ENCODE measurements at regions not wholly inside any gene's neighbourhood (a gene's known extent, or its start where the extent isn't known, plus 50 kb on each side); places are given as distances from the start of the nearest gene placed in this dataset.
"Not testable (repeated sequence)": the region's sequence is repeated elsewhere in the genome, so short reads cannot be mapped to it uniquely, and the experiment has no call there.

DNA sequence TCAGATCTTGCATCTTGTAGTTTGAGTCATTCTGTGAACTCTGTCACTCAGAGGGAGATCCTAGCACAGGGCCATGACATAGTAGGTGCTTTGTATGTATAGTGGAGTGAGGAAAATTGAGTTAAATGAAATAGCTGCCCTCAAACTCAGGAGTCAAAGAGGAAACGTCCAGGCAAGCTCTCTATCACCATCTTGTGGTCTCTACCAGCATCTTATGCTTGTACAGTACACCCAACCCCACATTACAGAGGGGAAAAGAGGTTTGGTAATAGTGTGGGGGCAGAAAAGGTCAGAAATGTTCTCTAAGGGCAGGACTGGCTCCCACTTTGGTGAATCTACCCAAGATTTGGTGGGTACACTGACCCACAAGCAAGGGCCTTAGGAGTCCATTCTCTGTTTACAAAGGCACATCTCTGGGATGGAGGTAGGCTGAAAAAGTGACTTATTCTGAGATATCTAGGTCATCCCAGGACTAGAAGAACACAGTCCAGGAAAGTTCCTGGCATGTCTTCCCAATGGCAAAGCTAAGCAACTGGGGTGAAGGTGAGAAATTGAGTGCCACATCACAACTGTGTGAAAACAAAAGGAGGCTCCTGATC is 131.8 kb downstream of the OR13H1 start:
- no peak overlapping the region for H3K4ac ChIP-seq (ENCODE audit: low read depth in 1 of 2, low read length in 2 of 2)
- H3K14ac ChIP-seq (ENCODE audit: low read length in 2 of 2): no peak overlapping the region
- peaks cover 0 to 34% of the 10 kb centered on the region in 2 experiments for H3K27me3 ChIP-seq (ENCODE audit: control insufficient read depth in 1 of 2, insufficient read depth in 1 of 2, low read length in 2 of 2)
- no peak overlapping the region for H2AFZ ChIP-seq (ENCODE audit: low read depth, low read length)
- H2BK120ac ChIP-seq (ENCODE audit: low read depth, low read length): no peak overlapping the region
- no peaks in the 10 kb centered on the region for H3K9me3 ChIP-seq (ENCODE audit: control insufficient read depth, low read length)
- H3K9ac ChIP-seq (ENCODE audit: low read length): no peak overlapping the region
- no peak overlapping the region for H4K91ac ChIP-seq (ENCODE audit: low read length)
- DNase-seq: peak; percentile 34
- no peak overlapping the region for H4K8ac ChIP-seq (ENCODE audit: low read length)
- no CpG with 5 or more reads among the region's 1 CpG for WGBS
- no peak overlapping the region for H2AK5ac ChIP-seq (ENCODE audit: low read length, severe bottlenecking)
- H3K23ac ChIP-seq (ENCODE audit: low read length in 2 of 2): no peak overlapping the region
- no peaks in the 10 kb centered on the region for H3K36me3 ChIP-seq (ENCODE audit: control insufficient read depth in 1 of 2, insufficient read depth in 2 of 2, low read depth in 1 of 2, low read length in 2 of 2)
- no peak overlapping the region for H2BK5ac ChIP-seq (ENCODE audit: low read depth, low read length, poor library complexity, severe bottlenecking)
- no peak overlapping the region for H3K27ac ChIP-seq (ENCODE audit: low read length, poor library complexity, severe bottlenecking)
- H3K4me3 ChIP-seq (ENCODE audit: insufficient read depth in 1 of 2, low read depth in 1 of 2, low read length in 2 of 2): no peak overlapping the region
- H2BK12ac ChIP-seq (ENCODE audit: low read length in 2 of 2): no peak overlapping the region
- no peaks in the 10 kb centered on the region for H3K4me1 ChIP-seq (ENCODE audit: control insufficient read depth, insufficient read depth, low read depth, low read length)
- no peaks in the 10 kb centered on the region for H3K79me1 ChIP-seq (replicated peaks; ENCODE audit: low read length, poor library complexity, severe bottlenecking)
- no peak overlapping the region for H2BK15ac ChIP-seq (ENCODE audit: low read depth, poor library complexity, severe bottlenecking)
- no peak overlapping the region for H3K4me2 ChIP-seq (ENCODE audit: low read length, poor library complexity, severe bottlenecking)
- no peak overlapping the region for H3K18ac ChIP-seq (ENCODE audit: low read depth in 1 of 2, low read length in 2 of 2)

- Histone ChIP-seq H2BK120ac (ENCODE audit: low read depth, low read length) (no peak overlapping the region), H3K9ac (ENCODE audit: low read length) (no peak overlapping the region), H3K18ac (ENCODE audit: low read depth in 1 of 2, low read length in 2 of 2) (no peak overlapping the region), H3K79me1 (replicated peaks; ENCODE audit: low read length, poor library complexity, severe bottlenecking) (no peaks in the 10 kb centered on the region), H4K91ac (ENCODE audit: low read length) (no peak overlapping the region), H3K27ac (ENCODE audit: low read length, poor library complexity, severe bottlenecking) (no peak overlapping the region), H3K9me3 (ENCODE audit: control insufficient read depth, low read length) (no peaks in the 10 kb centered on the region), H3K4me1 (ENCODE audit: control insufficient read depth, insufficient read depth, low read depth, low read length) (no peaks in the 10 kb centered on the region), H2AFZ (ENCODE audit: low read depth, low read length) (no peak overlapping the region), H3K36me3 (ENCODE audit: control insufficient read depth in 1 of 2, insufficient read depth in 2 of 2, low read depth in 1 of 2, low read length in 2 of 2) (no peaks in the 10 kb centered on the region), H3K14ac (ENCODE audit: low read length in 2 of 2) (no peak overlapping the region), H3K4me3 (ENCODE audit: insufficient read depth in 1 of 2, low read depth in 1 of 2, low read length in 2 of 2) (no peak overlapping the region), H3K27me3 (ENCODE audit: control insufficient read depth in 1 of 2, insufficient read depth in 1 of 2, low read length in 2 of 2) (peaks cover 0 to 27% of the 10 kb centered on the region in 2 experiments), H4K8ac (ENCODE audit: low read length) (no peak overlapping the region), H3K23ac (ENCODE audit: low read length in 2 of 2) (no peak overlapping the region), H3K4me2 (ENCODE audit: low read length, poor library complexity, severe bottlenecking) (no peak overlapping the region), H2AK5ac (ENCODE audit: low read length, severe bottlenecking) (no peak overlapping the region), H2BK15ac (ENCODE audit: low read depth, poor library complexity, severe bottlenecking) (no peak overlapping the region), H2BK5ac (ENCODE audit: low read depth, low read length, poor library complexity, severe bottlenecking) (no peak overlapping the region), H3K4ac (ENCODE audit: low read depth in 1 of 2, low read length in 2 of 2) (no peak overlapping the region), H2BK12ac (ENCODE audit: low read length in 2 of 2) (no peak overlapping the region)
- 51% methylated on average over 9 of the region's 20 CpGs for WGBS
- DNase-seq: peak; percentile 33
Observed at GRCh38 chrX:131677655-131678628, 134.1 kb downstream of the OR13H1 start.

DNA sequence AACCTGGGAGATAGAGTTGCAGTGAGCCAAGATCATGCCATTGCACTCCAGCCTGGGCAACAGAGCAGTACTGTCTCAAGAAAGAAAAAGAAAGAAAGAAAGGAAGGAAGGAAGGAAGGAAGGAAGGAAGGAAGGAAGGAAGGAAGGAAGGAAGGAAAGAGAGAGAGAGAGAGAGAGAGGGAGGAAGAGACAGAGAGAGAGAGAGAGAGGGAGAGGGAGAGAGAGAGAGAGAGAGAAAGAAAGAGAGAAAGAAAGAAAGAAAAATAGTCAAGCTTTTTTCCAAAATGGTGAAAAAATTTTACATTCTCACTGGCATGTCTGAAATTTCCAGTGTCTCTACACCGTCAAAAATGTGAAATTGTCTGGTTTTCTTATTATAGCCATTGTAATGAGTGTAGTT is 138.9 kb downstream of the OR13H1 start:
- not testable (repeated sequence) for H3K4me1 ChIP-seq (ENCODE audit: control insufficient read depth, insufficient read depth, low read depth, low read length); H3K4me2 ChIP-seq (ENCODE audit: low read length, poor library complexity, severe bottlenecking); H2BK5ac ChIP-seq (ENCODE audit: low read depth, low read length, poor library complexity, severe bottlenecking); H3K14ac ChIP-seq (ENCODE audit: low read length in 2 of 2); H3K23ac ChIP-seq (ENCODE audit: low read length in 2 of 2); H2BK120ac ChIP-seq (ENCODE audit: low read depth, low read length); H3K4ac ChIP-seq (ENCODE audit: low read depth in 1 of 2, low read length in 2 of 2); H2AK5ac ChIP-seq (ENCODE audit: low read length, severe bottlenecking); H2BK15ac ChIP-seq (ENCODE audit: low read depth, poor library complexity, severe bottlenecking); H3K27ac ChIP-seq (ENCODE audit: low read length, poor library complexity, severe bottlenecking); H3K4me3 ChIP-seq (ENCODE audit: insufficient read depth in 1 of 2, low read depth in 1 of 2, low read length in 2 of 2); H3K18ac ChIP-seq (ENCODE audit: low read depth in 1 of 2, low read length in 2 of 2); H4K8ac ChIP-seq (ENCODE audit: low read length); H3K79me1 ChIP-seq (replicated peaks; ENCODE audit: low read length, poor library complexity, severe bottlenecking); H2BK12ac ChIP-seq (ENCODE audit: low read length in 2 of 2); H2AFZ ChIP-seq (ENCODE audit: low read depth, low read length); H3K36me3 ChIP-seq (ENCODE audit: control insufficient read depth in 1 of 2, insufficient read depth in 2 of 2, low read depth in 1 of 2, low read length in 2 of 2); H3K9me3 ChIP-seq (ENCODE audit: control insufficient read depth, low read length); H4K91ac ChIP-seq (ENCODE audit: low read length); H3K9ac ChIP-seq (ENCODE audit: low read length); DNase-seq
- peaks cover 0 to 35% of the 10 kb centered on the region in 2 experiments for H3K27me3 ChIP-seq (ENCODE audit: control insufficient read depth in 1 of 2, insufficient read depth in 1 of 2, low read length in 2 of 2)
- no CpG with 5 or more reads among the region's 1 CpG for WGBS

DNA sequence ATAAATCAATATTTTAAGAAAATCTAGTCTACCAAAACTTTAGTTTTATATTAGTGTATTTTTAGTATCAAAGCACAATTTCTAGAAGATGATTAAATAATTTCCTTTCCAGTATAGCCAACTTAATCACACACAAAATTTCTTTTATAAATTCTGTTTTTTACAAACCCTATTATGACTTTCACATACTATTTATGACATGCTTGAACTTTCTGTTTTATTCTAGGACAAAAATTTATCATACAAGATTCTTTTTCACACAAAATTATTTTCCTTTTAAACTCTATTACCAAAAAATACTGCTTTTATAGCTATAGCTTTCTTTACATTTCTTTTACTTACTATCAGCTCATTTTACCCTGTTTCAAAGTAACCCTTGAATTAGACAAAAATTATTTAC is 149.5 kb downstream of the OR13H1 start:
- no peak overlapping the region for H3K18ac ChIP-seq (ENCODE audit: low read depth in 1 of 2, low read length in 2 of 2)
- H2AK5ac ChIP-seq (ENCODE audit: low read length, severe bottlenecking): no peak overlapping the region
- DNase-seq: no peak
- no peaks in the 10 kb centered on the region for H3K4me1 ChIP-seq (ENCODE audit: control insufficient read depth, insufficient read depth, low read depth, low read length)
- H3K4me2 ChIP-seq (ENCODE audit: low read length, poor library complexity, severe bottlenecking): no peak overlapping the region
- no peak overlapping the region for H2BK120ac ChIP-seq (ENCODE audit: low read depth, low read length)
- no peak overlapping the region for H3K14ac ChIP-seq (ENCODE audit: low read length in 2 of 2)
- H4K91ac ChIP-seq (ENCODE audit: low read length): no peak overlapping the region
- no peak overlapping the region for H2BK15ac ChIP-seq (ENCODE audit: low read depth, poor library complexity, severe bottlenecking)
- H2AFZ ChIP-seq (ENCODE audit: low read depth, low read length): no peak overlapping the region
- H2BK5ac ChIP-seq (ENCODE audit: low read depth, low read length, poor library complexity, severe bottlenecking): no peak overlapping the region
- H3K36me3 ChIP-seq (ENCODE audit: control insufficient read depth in 1 of 2, insufficient read depth in 2 of 2, low read depth in 1 of 2, low read length in 2 of 2): no peaks in the 10 kb centered on the region
- H3K4ac ChIP-seq (ENCODE audit: low read depth in 1 of 2, low read length in 2 of 2): no peak overlapping the region
- H3K9ac ChIP-seq (ENCODE audit: low read length): no peak overlapping the region
- H3K9me3 ChIP-seq (ENCODE audit: control insufficient read depth, low read length): peaks cover 29% of the 10 kb centered on the region
- peaks cover 0 to 19% of the 10 kb centered on the region in 2 experiments for H3K27me3 ChIP-seq (ENCODE audit: control insufficient read depth in 1 of 2, insufficient read depth in 1 of 2, low read length in 2 of 2)
- H2BK12ac ChIP-seq (ENCODE audit: low read length in 2 of 2): no peak overlapping the region
- no peak overlapping the region for H3K4me3 ChIP-seq (ENCODE audit: insufficient read depth in 1 of 2, low read depth in 1 of 2, low read length in 2 of 2)
- no peaks in the 10 kb centered on the region for H3K79me1 ChIP-seq (replicated peaks; ENCODE audit: low read length, poor library complexity, severe bottlenecking)
- H3K23ac ChIP-seq (ENCODE audit: low read length in 2 of 2): no peak overlapping the region
- no peak overlapping the region for H4K8ac ChIP-seq (ENCODE audit: low read length)
- no peak overlapping the region for H3K27ac ChIP-seq (ENCODE audit: low read length, poor library complexity, severe bottlenecking)
